Prostate gland (tissue), 2 donors: ENCODE measurements at regions not wholly inside any gene's neighbourhood (a gene's known extent, or its start where the extent isn't known, plus 50 kb on each side); places are given as distances from the start of the nearest gene placed in this dataset.

Experiments used
- DNase-seq: peaks from one replicate; pipeline ENCODE4 v3.0.0-alpha.2; 2019; ENCODE audit warnings: low spot score
- H3K27ac ChIP-seq, 2 donors: fragments of 200-600 bp; sonication (generic); 2 replicates each; pipeline ENCODE4 v1.5.1; 2017 to 2019
- H3K27me3 ChIP-seq: fragments of 200-600 bp; sonication (generic); replicated peaks from 2 replicates; pipeline ENCODE4 v1.5.1; 2019; ENCODE audit not compliant: insufficient read depth
- H3K36me3 ChIP-seq, 2 donors: fragments of 200-600 bp; sonication (generic); 1 replicate in 1 of 2; 2 replicates in 1 of 2; pipeline versions ENCODE4 v1.5.1 to v1.8.1; 2017 to 2019
- H3K4me1 ChIP-seq: fragments of 200-600 bp; sonication (generic); replicated peaks from 2 replicates; pipeline ENCODE4 v1.5.1; 2019
- H3K4me3 ChIP-seq, 2 donors: fragments of 200-600 bp; sonication (generic); 2 replicates each; pipeline ENCODE4 v1.5.1; 2017 to 2019
- H3K9me3 ChIP-seq: fragments of 200-600 bp; sonication (generic); 2 replicates; pipeline ENCODE4 v1.5.1; 2017
- CTCF ChIP-seq, 4 experiments: fragments of 200-600 bp in 2 of 4; fragments of 450-650 bp in 2 of 4; sonication (generic) in 2 of 4; IDR thresholded peaks; 1 replicate in 3 of 4; 2 replicates in 1 of 4; pipeline ENCODE4 v1.5.1; 2016 to 2019; ENCODE audit warnings: antibody characterized with exemption in 4 of 4, mild to moderate bottlenecking in 2 of 4, moderate library complexity in 2 of 4
- POLR2A ChIP-seq: fragments of 450-650 bp; IDR thresholded peaks from one replicate; pipeline ENCODE4 v1.6.1; 2016; ENCODE audit warnings: antibody characterized with exemption, mild to moderate bottlenecking
- POLR2AphosphoS5 ChIP-seq: sonication (generic); formaldehyde crosslinking; IDR thresholded peaks from one replicate; pipeline ENCODE4 v1.6.1; 2017; ENCODE audit warnings: antibody characterized with exemption
- WGBS: methylation state at CpG from one replicate; pipeline ENCODE4 v1.1.5; 2018; 5-methylcytosine and 5-hydroxymethylcytosine counted together
- intact Hi-C: fragments of 100-400 bp; cut with DNase I; formaldehyde crosslinking; loops from one replicate; pipeline ENCODE4 v1.14.2; 2022

DNA sequence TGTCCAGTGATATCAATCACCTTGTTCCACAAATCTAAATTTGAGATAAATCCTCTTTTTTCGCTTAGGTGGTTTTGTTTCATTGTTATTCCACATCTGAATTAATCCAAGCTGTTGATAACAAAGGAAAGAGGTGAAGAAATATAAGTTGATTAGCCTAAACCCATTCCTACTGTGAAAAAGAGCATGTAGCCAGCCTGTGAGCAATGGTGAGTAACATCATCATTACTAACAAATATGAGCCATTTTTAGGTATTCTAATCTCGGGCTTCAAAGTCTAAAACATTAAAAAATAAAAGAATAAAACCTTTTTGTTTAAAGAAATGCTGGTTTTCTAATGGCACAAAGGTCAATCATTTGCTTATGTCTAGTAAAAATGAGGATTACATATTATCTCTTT is 52.1 kb upstream of the P3H2 start:
- H3K36me3 ChIP-seq, result no peaks in the 10 kb centered on the region
- H3K4me3 ChIP-seq, result no peak overlapping the region
- TF ChIP-seq POLR2A (no peak), POLR2AphosphoS5 (no peak), CTCF (IDR thresholded peaks at IDR 0.05) (no peak)
- no peaks in the 10 kb centered on the region for H3K27me3 ChIP-seq
- H3K9me3 ChIP-seq, result no peaks in the 10 kb centered on the region
- no peak overlapping the region for H3K27ac ChIP-seq
- no peaks in the 10 kb centered on the region for H3K4me1 ChIP-seq
- intact Hi-C loops, result no loop called here
- no peak for DNase-seq
- WGBS, result 99% methylated on average over 2 of the region's 2 CpGs
